Loucy (cell line): ENCODE measurements at regions not wholly inside any gene's neighbourhood (a gene's known extent, or its start where the extent isn't known, plus 50 kb on each side); places are given as distances from the start of the nearest gene placed in this dataset.
"Not testable (repeated sequence)": the region's sequence is repeated elsewhere in the genome, so short reads cannot be mapped to it uniquely, and the experiment has no call there.

Experiments
- EZH2phosphoT487 ChIP-seq: fragments of 200-600 bp; IDR thresholded peaks from 2 replicates; pipeline ENCODE4 v1.6.1; 2018; ENCODE audit warnings: antibody characterized with exemption, mild to moderate bottlenecking, moderate library complexity, borderline replicate concordance
- TF ChIP-seq, protein P1 (sequence below): fragments of 200-600 bp; sonication (generic); conservative IDR thresholded peaks from 2 replicates; pipeline ENCODE4 v1.5.1; 2014; ENCODE audit warnings: mild to moderate bottlenecking, antibody characterized with exemption, low read length

DNA sequence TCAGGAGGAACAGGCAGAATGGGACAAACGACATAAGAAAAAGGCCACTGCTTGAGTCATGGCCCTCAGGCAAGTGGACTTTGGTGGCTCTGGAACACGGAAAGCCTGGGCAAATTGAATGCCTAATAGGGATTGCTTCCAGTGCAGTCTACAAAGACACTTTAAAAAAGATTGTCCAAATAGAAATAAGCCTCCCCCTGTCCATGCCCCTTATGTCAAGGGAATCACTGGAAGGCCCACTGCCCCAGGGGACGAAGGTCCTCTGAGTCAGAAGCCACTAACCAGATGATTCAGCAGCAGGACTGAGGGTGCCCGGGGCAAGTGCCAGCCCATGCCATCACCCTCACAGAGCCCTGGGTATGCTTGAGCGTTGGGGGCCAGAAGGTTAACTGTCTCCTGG lies 51.5 kb upstream of the SRD5A2 start:
- TF ChIP-seq EZH2phosphoT487 = not testable (repeated sequence)
- TF ChIP-seq, protein P1, sequence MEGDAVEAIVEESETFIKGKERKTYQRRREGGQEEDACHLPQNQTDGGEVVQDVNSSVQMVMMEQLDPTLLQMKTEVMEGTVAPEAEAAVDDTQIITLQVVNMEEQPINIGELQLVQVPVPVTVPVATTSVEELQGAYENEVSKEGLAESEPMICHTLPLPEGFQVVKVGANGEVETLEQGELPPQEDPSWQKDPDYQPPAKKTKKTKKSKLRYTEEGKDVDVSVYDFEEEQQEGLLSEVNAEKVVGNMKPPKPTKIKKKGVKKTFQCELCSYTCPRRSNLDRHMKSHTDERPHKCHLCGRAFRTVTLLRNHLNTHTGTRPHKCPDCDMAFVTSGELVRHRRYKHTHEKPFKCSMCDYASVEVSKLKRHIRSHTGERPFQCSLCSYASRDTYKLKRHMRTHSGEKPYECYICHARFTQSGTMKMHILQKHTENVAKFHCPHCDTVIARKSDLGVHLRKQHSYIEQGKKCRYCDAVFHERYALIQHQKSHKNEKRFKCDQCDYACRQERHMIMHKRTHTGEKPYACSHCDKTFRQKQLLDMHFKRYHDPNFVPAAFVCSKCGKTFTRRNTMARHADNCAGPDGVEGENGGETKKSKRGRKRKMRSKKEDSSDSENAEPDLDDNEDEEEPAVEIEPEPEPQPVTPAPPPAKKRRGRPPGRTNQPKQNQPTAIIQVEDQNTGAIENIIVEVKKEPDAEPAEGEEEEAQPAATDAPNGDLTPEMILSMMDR = not testable (repeated sequence)
